ENCODE measurements at regions not wholly inside any gene's neighbourhood (a gene's known extent, or its start where the extent isn't known, plus 50 kb on each side); places are given as distances from the start of the nearest gene placed in this dataset.

GRCh38 chr14:84087986-84088531 lies 1441.9 kb upstream of the FLRT2 start:
- TF ChIP-seq, protein P1, sequence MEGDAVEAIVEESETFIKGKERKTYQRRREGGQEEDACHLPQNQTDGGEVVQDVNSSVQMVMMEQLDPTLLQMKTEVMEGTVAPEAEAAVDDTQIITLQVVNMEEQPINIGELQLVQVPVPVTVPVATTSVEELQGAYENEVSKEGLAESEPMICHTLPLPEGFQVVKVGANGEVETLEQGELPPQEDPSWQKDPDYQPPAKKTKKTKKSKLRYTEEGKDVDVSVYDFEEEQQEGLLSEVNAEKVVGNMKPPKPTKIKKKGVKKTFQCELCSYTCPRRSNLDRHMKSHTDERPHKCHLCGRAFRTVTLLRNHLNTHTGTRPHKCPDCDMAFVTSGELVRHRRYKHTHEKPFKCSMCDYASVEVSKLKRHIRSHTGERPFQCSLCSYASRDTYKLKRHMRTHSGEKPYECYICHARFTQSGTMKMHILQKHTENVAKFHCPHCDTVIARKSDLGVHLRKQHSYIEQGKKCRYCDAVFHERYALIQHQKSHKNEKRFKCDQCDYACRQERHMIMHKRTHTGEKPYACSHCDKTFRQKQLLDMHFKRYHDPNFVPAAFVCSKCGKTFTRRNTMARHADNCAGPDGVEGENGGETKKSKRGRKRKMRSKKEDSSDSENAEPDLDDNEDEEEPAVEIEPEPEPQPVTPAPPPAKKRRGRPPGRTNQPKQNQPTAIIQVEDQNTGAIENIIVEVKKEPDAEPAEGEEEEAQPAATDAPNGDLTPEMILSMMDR (IDR thresholded peaks at IDR 0.05): no peak
- no peak for TF ChIP-seq ZFX (IDR thresholded peaks at IDR 0.05; ENCODE audit: borderline replicate concordance)

All from 22Rv1 (cell line).